GM12801 (cell line): ENCODE measurements at regions not wholly inside any gene's neighbourhood (a gene's known extent, or its start where the extent isn't known, plus 50 kb on each side); places are given as distances from the start of the nearest gene placed in this dataset.

Experiments
- TF ChIP-seq, protein P1 (sequence below): IDR thresholded peaks from one replicate; pipeline ENCODE4 v1.5.1; 2011; ENCODE audit warnings: control low read depth; ENCODE audit not compliant: insufficient read length; ENCODE audit errors: extremely low read depth

- TF ChIP-seq, protein P1, sequence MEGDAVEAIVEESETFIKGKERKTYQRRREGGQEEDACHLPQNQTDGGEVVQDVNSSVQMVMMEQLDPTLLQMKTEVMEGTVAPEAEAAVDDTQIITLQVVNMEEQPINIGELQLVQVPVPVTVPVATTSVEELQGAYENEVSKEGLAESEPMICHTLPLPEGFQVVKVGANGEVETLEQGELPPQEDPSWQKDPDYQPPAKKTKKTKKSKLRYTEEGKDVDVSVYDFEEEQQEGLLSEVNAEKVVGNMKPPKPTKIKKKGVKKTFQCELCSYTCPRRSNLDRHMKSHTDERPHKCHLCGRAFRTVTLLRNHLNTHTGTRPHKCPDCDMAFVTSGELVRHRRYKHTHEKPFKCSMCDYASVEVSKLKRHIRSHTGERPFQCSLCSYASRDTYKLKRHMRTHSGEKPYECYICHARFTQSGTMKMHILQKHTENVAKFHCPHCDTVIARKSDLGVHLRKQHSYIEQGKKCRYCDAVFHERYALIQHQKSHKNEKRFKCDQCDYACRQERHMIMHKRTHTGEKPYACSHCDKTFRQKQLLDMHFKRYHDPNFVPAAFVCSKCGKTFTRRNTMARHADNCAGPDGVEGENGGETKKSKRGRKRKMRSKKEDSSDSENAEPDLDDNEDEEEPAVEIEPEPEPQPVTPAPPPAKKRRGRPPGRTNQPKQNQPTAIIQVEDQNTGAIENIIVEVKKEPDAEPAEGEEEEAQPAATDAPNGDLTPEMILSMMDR: no peak
Observed at GRCh38 chr13:40388617-40389016, 277.8 kb downstream of the FOXO1 start.

DNA sequence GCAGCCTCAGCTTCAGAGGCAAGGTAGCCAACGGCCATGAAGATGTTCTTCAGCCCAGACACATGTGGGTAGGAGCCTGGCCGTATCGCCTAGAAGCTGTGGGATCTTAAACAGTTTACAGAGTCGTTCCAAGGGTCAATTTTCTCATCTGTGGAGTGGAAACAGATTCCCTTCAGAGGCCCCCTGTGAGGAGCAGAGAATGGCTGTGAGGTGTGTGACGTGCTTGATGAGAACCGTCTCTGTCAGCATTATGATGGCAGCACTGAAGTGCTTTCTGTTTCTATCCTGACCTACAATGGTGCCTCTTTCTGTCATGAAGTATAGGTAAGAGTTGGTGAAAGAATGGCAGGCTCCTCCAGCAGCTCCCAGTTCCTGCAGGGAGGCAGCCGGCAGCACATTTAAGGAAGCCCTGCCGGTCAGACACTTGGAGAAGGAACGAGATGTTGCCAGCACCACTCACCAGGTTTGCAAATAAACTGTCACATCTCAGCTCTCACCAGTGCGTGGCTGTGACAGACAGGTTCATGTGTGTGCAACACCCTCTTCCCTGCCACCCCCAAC, 277.3 kb downstream of the FOXO1 start:
- TF ChIP-seq, protein P1: no peak

DNA sequence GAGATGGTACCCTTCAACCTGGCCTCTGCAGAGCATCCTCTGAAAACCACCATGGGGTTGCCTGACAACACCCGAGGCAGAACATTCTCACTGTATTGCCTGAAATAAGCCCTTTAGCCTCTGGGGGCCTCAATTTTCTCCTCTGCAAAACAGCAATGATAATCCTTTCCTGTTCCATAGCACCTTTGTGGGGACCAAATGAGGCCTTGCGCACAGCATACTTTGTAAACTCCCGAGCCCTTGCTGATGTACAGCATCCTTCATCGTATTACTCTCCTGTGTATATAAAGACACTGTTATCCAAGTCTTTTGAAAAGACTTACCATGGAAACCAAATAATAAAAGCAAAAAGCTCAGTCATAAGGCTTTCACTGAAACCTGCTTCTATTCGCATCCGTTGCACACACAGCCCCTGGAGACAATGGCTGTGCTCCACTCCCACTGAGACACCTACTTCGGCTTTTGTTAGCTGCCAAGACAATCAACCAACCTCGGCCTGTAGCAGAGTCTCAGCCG, 276.0 kb downstream of the FOXO1 start:
- TF ChIP-seq, protein P1: no peak

DNA sequence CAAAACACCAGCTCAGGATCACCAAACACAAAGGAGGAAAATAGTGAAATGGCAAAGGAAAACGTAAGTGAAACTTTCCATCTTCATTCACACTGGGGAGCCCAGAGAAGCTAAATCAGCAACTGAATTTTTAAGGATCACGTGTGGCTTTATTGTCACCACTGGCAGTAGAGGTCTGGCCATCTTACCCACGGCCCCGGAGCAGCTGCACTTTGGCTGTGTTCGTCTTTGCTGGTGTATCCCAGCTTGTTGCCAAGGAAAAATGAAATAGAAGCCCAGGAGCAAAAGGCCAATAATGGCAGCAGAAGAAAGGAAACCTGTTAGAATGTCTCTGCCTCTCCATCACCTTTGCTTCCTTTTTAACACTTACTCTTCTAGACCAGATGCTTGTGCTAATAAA, 274.7 kb downstream of the FOXO1 start:
- TF ChIP-seq, protein P1: no peak

DNA sequence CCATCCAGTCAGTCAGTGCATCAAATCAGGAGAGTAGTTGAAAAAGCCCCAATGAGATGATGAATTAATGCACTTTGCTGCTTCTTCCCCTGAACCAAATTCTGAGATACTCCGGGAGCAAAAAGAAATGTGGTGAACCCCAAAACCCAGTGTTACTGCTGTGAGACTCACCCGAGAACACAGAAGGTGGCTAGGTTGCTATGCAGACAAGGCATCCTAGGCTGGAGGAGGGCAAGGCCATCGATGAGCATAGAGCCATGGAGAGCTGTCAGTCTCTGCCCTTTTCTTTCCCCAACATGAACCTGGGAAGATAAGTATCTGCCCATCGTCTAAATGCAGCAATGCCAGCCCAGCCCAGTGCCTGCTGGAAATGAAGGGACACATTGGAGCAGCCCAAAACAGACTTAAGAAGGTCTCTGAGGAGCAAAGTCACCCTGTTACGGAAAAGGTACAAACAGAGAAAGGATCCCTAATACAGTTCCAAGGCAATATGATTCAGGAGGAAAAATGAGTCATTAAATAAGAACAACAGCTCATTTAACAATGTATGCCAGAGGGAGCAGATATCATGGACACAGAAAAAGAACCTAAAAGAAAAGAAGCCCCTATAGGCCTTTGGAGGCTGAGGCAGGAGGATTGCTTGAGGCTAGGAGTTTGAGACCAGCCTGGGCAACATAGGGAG, 272.0 kb downstream of the FOXO1 start:
- TF ChIP-seq, protein P1: no peak

DNA sequence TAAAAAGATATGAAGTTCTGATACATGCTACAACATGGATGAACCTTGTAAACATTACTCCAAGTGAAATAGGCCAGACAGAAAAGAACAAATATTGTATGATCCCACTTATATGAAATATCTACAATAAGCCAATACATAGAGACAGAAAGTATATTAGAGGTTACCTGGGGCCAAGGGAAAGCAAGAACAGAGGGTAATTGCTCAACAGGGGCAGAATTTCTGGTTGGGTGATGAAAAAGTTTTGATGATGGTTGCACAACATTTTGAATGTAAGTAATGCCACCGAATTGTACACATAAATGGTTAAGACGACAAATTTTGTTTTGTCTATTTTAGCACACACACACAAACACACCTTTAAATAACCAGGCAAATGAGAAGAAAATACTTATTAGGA, 268.4 kb downstream of the FOXO1 start:
- TF ChIP-seq, protein P1: no peak

DNA sequence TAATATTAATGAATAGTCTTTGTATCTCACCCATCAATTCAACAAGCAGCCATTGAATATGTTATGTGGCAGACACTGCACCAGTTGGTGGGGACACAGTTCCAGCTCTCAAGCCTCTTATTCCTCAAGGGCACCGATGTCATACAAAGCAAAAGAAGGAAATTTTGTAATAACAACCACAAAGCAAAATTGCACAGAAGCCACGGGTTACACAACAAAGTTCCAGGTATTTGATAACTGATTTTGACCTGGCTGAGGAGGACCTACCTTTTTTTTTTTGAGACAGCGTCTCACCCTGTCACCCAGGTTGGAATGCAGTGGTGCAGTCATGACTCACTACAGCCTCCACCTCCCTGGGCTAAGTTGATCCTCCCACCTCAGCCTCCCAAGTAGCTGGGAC, 266.7 kb downstream of the FOXO1 start:
- TF ChIP-seq, protein P1: no peak
